Osteocyte (in vitro differentiated cells): ENCODE measurements at regions not wholly inside any gene's neighbourhood (a gene's known extent, or its start where the extent isn't known, plus 50 kb on each side); places are given as distances from the start of the nearest gene placed in this dataset.
"Not testable (repeated sequence)": the region's sequence is repeated elsewhere in the genome, so short reads cannot be mapped to it uniquely, and the experiment has no call there.

Experiments used
- DNase-seq: peaks from one replicate; pipeline ENCODE4 v3.0.0; 2021; ENCODE audit warnings: mixed read lengths; ENCODE audit not compliant: unreplicated experiment; ENCODE audit errors: extremely low spot score
- H3K27ac Mint-ChIP-seq: one replicate; pipeline ENCODE4 v1.8.0; 2021; ENCODE audit warnings: mild to moderate bottlenecking, mixed read lengths; ENCODE audit not compliant: unreplicated experiment
- H3K27me3 Mint-ChIP-seq: one replicate; pipeline ENCODE4 v1.8.0; 2021; ENCODE audit warnings: mixed read lengths; ENCODE audit not compliant: unreplicated experiment
- H3K36me3 Mint-ChIP-seq: one replicate; pipeline ENCODE4 v1.8.0; 2021; ENCODE audit warnings: mixed read lengths; ENCODE audit not compliant: unreplicated experiment
- H3K4me1 Mint-ChIP-seq: one replicate; pipeline ENCODE4 v1.8.0; 2021; ENCODE audit warnings: mixed read lengths; ENCODE audit not compliant: unreplicated experiment
- H3K4me3 Mint-ChIP-seq: one replicate; pipeline ENCODE4 v1.8.0; 2021; ENCODE audit warnings: mild to moderate bottlenecking, moderate library complexity, mixed read lengths; ENCODE audit not compliant: unreplicated experiment
- H3K9me3 Mint-ChIP-seq: one replicate; pipeline ENCODE4 v1.8.0; 2021; ENCODE audit warnings: mixed read lengths; ENCODE audit not compliant: unreplicated experiment
- CTCF ChIP-seq: fragments of 200-600 bp; sonication (generic); IDR thresholded peaks from 2 replicates; pipeline ENCODE4 v1.5.0; 2021; ENCODE audit warnings: antibody characterized with exemption, mild to moderate bottlenecking, moderate library complexity

DNA sequence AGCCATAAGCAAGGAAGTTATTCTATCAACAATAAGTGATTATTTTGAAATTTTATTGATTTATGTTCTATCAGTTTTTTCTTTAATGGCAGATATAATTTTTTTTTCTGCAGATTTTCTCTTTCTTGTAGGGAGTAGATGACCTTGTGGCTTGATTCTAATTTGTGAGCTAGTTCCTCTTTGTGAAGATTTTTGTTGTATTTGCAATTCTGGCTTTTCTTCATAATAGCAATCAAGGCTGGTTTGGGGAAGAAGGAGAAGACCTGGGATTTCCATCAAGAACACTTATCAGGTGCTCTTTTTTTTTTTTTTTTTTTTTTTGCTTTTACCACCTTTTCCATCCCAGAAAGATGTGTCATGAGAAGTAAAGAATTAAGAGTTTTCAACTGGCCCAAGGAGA is 324.2 kb upstream of the MAN1A1 start:
- Mint-ChIP-seq H3K27ac (no peak overlapping the region), H3K9me3 (no peaks in the 10 kb centered on the region), H3K36me3 (no peaks in the 10 kb centered on the region), H3K27me3 (peaks cover 23% of the 10 kb centered on the region), H3K4me1 (no peaks in the 10 kb centered on the region), H3K4me3 (no peak overlapping the region)
- no peak for DNase-seq
- no peak for TF ChIP-seq CTCF

DNA sequence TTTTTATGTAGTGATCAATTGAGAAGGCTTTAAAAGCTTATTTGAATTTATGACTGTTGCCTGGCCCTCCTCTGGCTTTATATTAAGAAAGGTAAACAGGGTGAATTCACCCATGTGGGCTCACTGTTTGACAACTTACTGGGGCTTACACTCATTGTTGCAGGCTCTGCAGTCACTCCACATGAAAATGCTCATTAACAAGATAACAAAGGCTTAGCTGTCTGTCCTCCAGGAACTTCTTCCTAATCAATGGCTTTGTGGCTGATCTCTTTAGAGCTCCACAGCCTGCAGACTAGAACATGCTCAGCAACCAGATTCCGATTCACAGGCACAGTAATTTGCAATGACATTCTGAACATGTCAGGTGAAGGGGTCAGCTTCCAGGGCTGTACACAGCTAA is 323.2 kb upstream of the MAN1A1 start:
- Mint-ChIP-seq H3K27me3 (peaks cover 23% of the 10 kb centered on the region), H3K4me3 (no peak overlapping the region), H3K36me3 (no peaks in the 10 kb centered on the region), H3K27ac (no peak overlapping the region), H3K4me1 (no peaks in the 10 kb centered on the region), H3K9me3 (no peaks in the 10 kb centered on the region)
- TF ChIP-seq CTCF: no peak
- no peak for DNase-seq

DNA sequence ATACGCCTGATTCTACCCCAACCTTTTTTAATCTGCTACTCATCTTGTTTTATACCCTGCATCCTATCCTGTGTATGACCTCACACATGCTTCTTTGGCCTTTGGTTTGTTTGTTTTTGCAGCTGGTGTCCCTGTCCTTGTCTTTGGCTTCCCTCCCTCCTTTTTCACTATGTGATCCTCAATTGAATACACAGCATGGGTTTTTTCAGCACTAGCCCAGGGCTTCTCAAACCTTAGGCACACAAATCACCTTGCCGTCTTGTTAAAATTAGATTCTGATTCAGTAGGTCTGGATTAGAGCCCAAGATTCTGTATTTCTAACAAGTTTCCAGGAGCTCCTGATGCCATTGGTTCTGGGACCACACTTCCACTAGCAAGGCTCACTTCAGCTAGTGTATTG is 321.5 kb upstream of the MAN1A1 start:
- no peak for TF ChIP-seq CTCF
- Mint-ChIP-seq H3K27ac (no peak overlapping the region), H3K9me3 (peaks cover 7% of the 10 kb centered on the region), H3K4me1 (no peaks in the 10 kb centered on the region), H3K4me3 (no peak overlapping the region), H3K27me3 (peaks cover 13% of the 10 kb centered on the region), H3K36me3 (no peaks in the 10 kb centered on the region)
- DNase-seq: no peak

DNA sequence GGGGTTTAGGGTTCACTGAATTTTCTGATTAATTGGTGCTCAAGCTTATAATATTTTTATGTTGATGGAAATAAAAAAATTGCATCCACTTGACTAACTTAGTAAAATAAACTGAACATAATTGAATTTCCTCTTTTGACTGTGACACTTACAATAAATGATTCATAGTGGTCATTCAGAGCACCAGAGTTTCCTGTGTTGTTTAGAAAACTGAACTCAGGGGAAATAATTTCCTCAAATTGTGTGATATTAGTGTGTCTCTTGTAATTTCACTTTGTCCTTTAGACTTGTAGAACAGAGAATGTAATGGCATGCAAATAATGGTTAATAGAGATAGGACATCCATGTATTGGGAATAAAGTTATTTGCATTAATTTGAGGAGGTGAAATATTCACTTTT is 319.7 kb upstream of the MAN1A1 start:
- Mint-ChIP-seq H3K4me1 (no peaks in the 10 kb centered on the region), H3K27me3 (peaks cover 12% of the 10 kb centered on the region), H3K27ac (no peak overlapping the region), H3K4me3 (no peak overlapping the region), H3K9me3 (peaks cover 7% of the 10 kb centered on the region), H3K36me3 (no peaks in the 10 kb centered on the region)
- DNase-seq: no peak
- TF ChIP-seq CTCF: no peak

- H3K4me1 Mint-ChIP-seq, H3K36me3 Mint-ChIP-seq, DNase-seq, H3K27me3 Mint-ChIP-seq, H3K9me3 Mint-ChIP-seq, H3K4me3 Mint-ChIP-seq, H3K27ac Mint-ChIP-seq: not testable (repeated sequence)
Measured at GRCh38 chr6:119665432-119665831, 315.9 kb upstream of the MAN1A1 start.

GRCh38 chr6:119661628-119662027 is 312.1 kb upstream of the MAN1A1 start:
- Mint-ChIP-seq H3K27ac (no peak overlapping the region), H3K4me3 (no peak overlapping the region), H3K4me1 (no peaks in the 10 kb centered on the region), H3K36me3 (no peaks in the 10 kb centered on the region), H3K9me3 (peaks cover 3% of the 10 kb centered on the region), H3K27me3 (peaks cover 5% of the 10 kb centered on the region)
- no peak for TF ChIP-seq CTCF
- DNase-seq: no peak
